ENCODE measurements at regions not wholly inside any gene's neighbourhood (a gene's known extent, or its start where the extent isn't known, plus 50 kb on each side); places are given as distances from the start of the nearest gene placed in this dataset.
"Not testable (repeated sequence)": the region's sequence is repeated elsewhere in the genome, so short reads cannot be mapped to it uniquely, and the experiment has no call there.

DNA sequence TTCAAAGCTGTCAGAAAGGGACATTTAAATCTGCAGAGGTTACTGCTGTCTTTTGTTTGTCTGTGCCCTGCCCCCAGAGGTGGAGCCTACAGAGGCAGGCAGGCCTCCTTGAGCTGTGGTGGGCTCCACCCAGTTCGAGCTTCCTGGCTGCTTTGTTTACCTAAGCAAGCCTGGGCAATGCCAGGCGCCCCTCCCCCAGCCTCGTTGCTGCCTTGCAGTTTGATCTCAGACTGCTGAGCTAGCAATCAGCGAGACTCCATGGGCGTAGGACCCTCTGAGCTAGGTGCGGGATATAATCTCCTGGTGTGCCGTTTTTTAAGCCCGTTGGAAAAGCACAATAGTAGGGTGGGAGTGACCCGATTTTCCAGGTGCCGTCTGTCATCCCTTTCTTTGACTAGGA, 86.6 kb upstream of the ZWINT start:
- DNase-seq (ENCODE audit: low spot score), result not testable (repeated sequence)

DNA sequence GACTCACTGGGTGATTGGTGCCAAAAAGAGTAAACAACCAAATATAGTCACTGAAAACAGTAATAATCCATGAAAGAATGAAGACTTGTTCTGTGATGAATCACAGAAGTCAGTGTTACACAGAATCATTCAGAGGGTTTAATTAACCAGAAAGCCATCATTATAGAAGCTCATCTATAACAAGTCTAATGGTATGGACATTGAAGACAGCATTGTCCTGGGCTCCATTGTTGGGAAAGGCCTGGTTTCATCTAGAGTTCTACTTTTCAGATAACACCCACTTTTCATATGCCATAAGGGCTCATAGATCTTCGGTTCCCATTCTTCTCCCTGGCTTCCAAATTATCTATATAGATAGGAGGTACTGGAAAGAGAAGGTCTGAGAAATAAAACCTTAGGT, 80.3 kb upstream of the ZWINT start:
- DNase-seq (ENCODE audit: low spot score), result not testable (repeated sequence)

All from COLO829 (cell line).